ENCODE measurements at regions not wholly inside any gene's neighbourhood (a gene's known extent, or its start where the extent isn't known, plus 50 kb on each side); places are given as distances from the start of the nearest gene placed in this dataset.

DNA sequence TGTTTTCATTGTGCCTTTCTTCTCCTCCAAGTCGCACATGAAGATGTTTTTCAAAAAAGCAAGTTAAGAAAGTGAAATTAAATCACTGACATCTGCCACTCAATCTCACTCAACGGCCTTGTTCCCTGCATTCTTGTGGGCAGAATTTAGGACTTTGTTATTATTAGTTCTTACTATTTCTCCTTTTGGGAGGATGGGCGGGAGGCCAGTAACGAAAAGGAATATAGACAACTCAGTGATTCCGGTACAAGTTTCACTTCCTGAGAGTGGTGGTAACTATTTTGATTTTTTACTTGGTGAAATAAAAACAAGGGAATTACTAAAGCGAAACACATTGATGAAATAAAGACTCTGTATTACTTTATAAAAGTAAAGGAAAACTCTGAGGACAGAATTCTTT, 231.9 kb upstream of the HABP2 start:
- H3K4me3 ChIP-seq (ENCODE audit: low read depth, low read length), result no peak overlapping the region
- in situ Hi-C loops (cut with HindIII; ENCODE audit: low sequenced_read_pairs), result no loop called here
- no peak for TF ChIP-seq CTCF (IDR thresholded peaks at IDR 0.05; ENCODE audit: low read depth, low read length)
- DNase-seq (ENCODE audit: low read depth, low spot score), result no peak

DNA sequence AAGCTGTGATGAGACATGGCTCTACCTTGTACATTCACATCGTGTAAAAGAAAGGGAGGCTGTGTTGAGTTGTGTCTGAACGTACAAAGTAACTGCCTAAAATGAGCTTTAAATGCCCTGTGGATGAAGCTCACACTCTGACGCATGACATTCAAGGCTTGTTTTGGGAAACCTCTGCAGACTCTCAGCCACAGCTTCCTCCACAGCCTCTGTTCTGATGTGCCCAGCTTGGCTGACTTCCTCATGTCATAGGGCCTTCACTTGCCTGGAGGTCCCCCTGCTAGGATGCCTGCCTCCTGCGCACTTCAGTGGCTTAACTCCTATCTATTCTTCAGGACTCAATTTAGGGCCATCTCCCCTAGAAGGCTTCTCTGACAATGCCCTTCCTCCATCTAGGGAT, 230.0 kb upstream of the HABP2 start:
- no peak for TF ChIP-seq CTCF (IDR thresholded peaks at IDR 0.05; ENCODE audit: low read depth, low read length)
- no peak overlapping the region for H3K4me3 ChIP-seq (ENCODE audit: low read depth, low read length)
- in situ Hi-C loops (cut with HindIII; ENCODE audit: low sequenced_read_pairs), result no loop called here
- no peak for DNase-seq (ENCODE audit: low read depth, low spot score)

- DNase-seq (ENCODE audit: low read depth, low spot score), result no peak
- in situ Hi-C loops (cut with HindIII; ENCODE audit: low sequenced_read_pairs), result no loop called here
- no peak overlapping the region for H3K4me3 ChIP-seq (ENCODE audit: low read depth, low read length)
- no peak for TF ChIP-seq CTCF (IDR thresholded peaks at IDR 0.05; ENCODE audit: low read depth, low read length)
Observed at GRCh38 chr10:113323985-113324384, 228.9 kb upstream of the HABP2 start.

- peak; percentile 89 for DNase-seq (ENCODE audit: low read depth, low spot score)
- H3K4me3 ChIP-seq (ENCODE audit: low read depth, low read length), result no peak overlapping the region
- TF ChIP-seq CTCF (IDR thresholded peaks at IDR 0.05; ENCODE audit: low read depth, low read length), result peak; percentile 35
- in situ Hi-C loops (cut with HindIII; ENCODE audit: low sequenced_read_pairs), result no loop called here
Observed at GRCh38 chr10:113326160-113327111, 226.4 kb upstream of the HABP2 start.

- no peak for TF ChIP-seq CTCF (IDR thresholded peaks at IDR 0.05; ENCODE audit: low read depth, low read length)
- DNase-seq (ENCODE audit: low read depth, low spot score), result peak; percentile 58
- H3K4me3 ChIP-seq (ENCODE audit: low read depth, low read length), result no peak overlapping the region
- in situ Hi-C loops (cut with HindIII; ENCODE audit: low sequenced_read_pairs), result no loop called here
Observed at GRCh38 chr10:113329121-113329596, 223.7 kb upstream of the HABP2 start.

GRCh38 chr10:113331961-113332360, 220.9 kb upstream of the HABP2 start:
- no peak overlapping the region for H3K4me3 ChIP-seq (ENCODE audit: low read depth, low read length)
- in situ Hi-C loops (cut with HindIII; ENCODE audit: low sequenced_read_pairs), result no loop called here
- DNase-seq (ENCODE audit: low read depth, low spot score), result no peak
- no peak for TF ChIP-seq CTCF (IDR thresholded peaks at IDR 0.05; ENCODE audit: low read depth, low read length)

Measured in astrocyte of the spinal cord (primary cell).